ENCODE measurements at regions not wholly inside any gene's neighbourhood (a gene's known extent, or its start where the extent isn't known, plus 50 kb on each side); places are given as distances from the start of the nearest gene placed in this dataset.

- TF ChIP-seq CTCF (IDR thresholded peaks at IDR 0.05) (no peak), POLR2A (IDR thresholded peaks at IDR 0.05) (no peak), POLR2AphosphoS5 (IDR thresholded peaks at IDR 0.05) (no peak)
- no peak for DNase-seq (ENCODE audit: low spot score in 2 of 2)
- H3K4me1 ChIP-seq, result no peaks in the 10 kb centered on the region
- H3K9me3 ChIP-seq, result no peaks in the 10 kb centered on the region
- intact Hi-C loops (cut with DNase I; ENCODE audit: low total_unique reads), result no loop called here
- no peaks in the 10 kb centered on the region for H3K27me3 ChIP-seq
- no peak overlapping the region for H3K27ac ChIP-seq
- no peak overlapping the region for H3K4me3 ChIP-seq
- H3K36me3 ChIP-seq, result no peaks in the 10 kb centered on the region
These were observed 416.5 kb downstream of the GUCY1A2 start for GRCh38 chr11:106601684-106602297.

- DNase-seq (ENCODE audit: low spot score in 2 of 2), result no peak
These were observed 409.6 kb downstream of the GUCY1A2 start for GRCh38 chr11:106608677-106609076.

GRCh38 chr11:106614262-106614661 lies 404.0 kb downstream of the GUCY1A2 start:
- Histone ChIP-seq H3K9me3 (no peaks in the 10 kb centered on the region), H3K4me3 (no peak overlapping the region), H3K27ac (no peak overlapping the region), H3K27me3 (no peaks in the 10 kb centered on the region), H3K36me3 (no peaks in the 10 kb centered on the region), H3K4me1 (no peaks in the 10 kb centered on the region)
- no peak for DNase-seq (ENCODE audit: low spot score in 2 of 2)
- intact Hi-C loops (cut with DNase I; ENCODE audit: low total_unique reads), result no loop called here
- TF ChIP-seq CTCF (IDR thresholded peaks at IDR 0.05) (no peak), POLR2A (IDR thresholded peaks at IDR 0.05) (no peak), POLR2AphosphoS5 (IDR thresholded peaks at IDR 0.05) (no peak)

More at GRCh38 chr11:106608677-106609076, 409.6 kb downstream of the GUCY1A2 start:
- no peaks in the 10 kb centered on the region for H3K27me3 ChIP-seq
- H3K4me3 ChIP-seq, result no peak overlapping the region
- intact Hi-C loops (cut with DNase I; ENCODE audit: low total_unique reads), result no loop called here
- TF ChIP-seq POLR2AphosphoS5 (IDR thresholded peaks at IDR 0.05) (no peak), POLR2A (IDR thresholded peaks at IDR 0.05) (no peak), CTCF (IDR thresholded peaks at IDR 0.05) (no peak)
- no peak overlapping the region for H3K27ac ChIP-seq
- no peaks in the 10 kb centered on the region for H3K36me3 ChIP-seq
- no peaks in the 10 kb centered on the region for H3K4me1 ChIP-seq
- no peaks in the 10 kb centered on the region for H3K9me3 ChIP-seq

- H3K9me3 ChIP-seq, result no peaks in the 10 kb centered on the region
- H3K27ac ChIP-seq, result no peak overlapping the region
- intact Hi-C loops (cut with DNase I; ENCODE audit: low total_unique reads), result loop anchor here (2.0 kb wide), 1 partner anchor 29 kb away; no protein-coding TSS in a partner anchor
- no peaks in the 10 kb centered on the region for H3K36me3 ChIP-seq
- no peaks in the 10 kb centered on the region for H3K4me1 ChIP-seq
- DNase-seq (ENCODE audit: low spot score in 2 of 2), result no peak
- H3K4me3 ChIP-seq, result no peak overlapping the region
- no peaks in the 10 kb centered on the region for H3K27me3 ChIP-seq
- TF ChIP-seq CTCF (IDR thresholded peaks at IDR 0.05), result no peak
- TF ChIP-seq POLR2AphosphoS5 (IDR thresholded peaks at IDR 0.05), result no peak
- TF ChIP-seq POLR2A (IDR thresholded peaks at IDR 0.05), result no peak
These were observed 398.8 kb downstream of the GUCY1A2 start for GRCh38 chr11:106619320-106619990.

- H3K36me3 ChIP-seq, result no peaks in the 10 kb centered on the region
- H3K9me3 ChIP-seq, result no peaks in the 10 kb centered on the region
- no peak for DNase-seq (ENCODE audit: low spot score in 2 of 2)
- no peak for TF ChIP-seq POLR2AphosphoS5 (IDR thresholded peaks at IDR 0.05)
- TF ChIP-seq POLR2A (IDR thresholded peaks at IDR 0.05), result no peak
- TF ChIP-seq CTCF (IDR thresholded peaks at IDR 0.05), result no peak
- no peak overlapping the region for H3K27ac ChIP-seq
- no peaks in the 10 kb centered on the region for H3K4me1 ChIP-seq
- intact Hi-C loops (cut with DNase I; ENCODE audit: low total_unique reads), result no loop called here
- no peak overlapping the region for H3K4me3 ChIP-seq
- no peaks in the 10 kb centered on the region for H3K27me3 ChIP-seq
These were observed 396.8 kb downstream of the GUCY1A2 start for GRCh38 chr11:106621484-106621883.

Measured in breast epithelium (tissue), 4 donors.